K562 (cell line): ENCODE measurements at regions not wholly inside any gene's neighbourhood (a gene's known extent, or its start where the extent isn't known, plus 50 kb on each side); places are given as distances from the start of the nearest gene placed in this dataset.

Source experiments
- CREBBP ChIP-seq: IDR thresholded peaks from one replicate; pipeline ENCODE4 v1.6.1; 2012; ENCODE audit warnings: low read depth, mild to moderate bottlenecking, control low read depth, inconsistent platforms, low read length
- HNRNPLL ChIP-seq: fragments of 200-400 bp; formaldehyde crosslinking; IDR thresholded peaks from 2 replicates; pipeline ENCODE4 v1.6.1; 2017; ENCODE audit warnings: low read length, low read depth, mild to moderate bottlenecking; ENCODE audit not compliant: poor library complexity, severe bottlenecking
- ZFPM2 ChIP-seq: fragments of 250-450 bp; sonication (Bioruptor Pico); IDR thresholded peaks from 2 replicates; pipeline ENCODE4 v1.5.1; 2022; ENCODE audit warnings: mild to moderate bottlenecking

DNA sequence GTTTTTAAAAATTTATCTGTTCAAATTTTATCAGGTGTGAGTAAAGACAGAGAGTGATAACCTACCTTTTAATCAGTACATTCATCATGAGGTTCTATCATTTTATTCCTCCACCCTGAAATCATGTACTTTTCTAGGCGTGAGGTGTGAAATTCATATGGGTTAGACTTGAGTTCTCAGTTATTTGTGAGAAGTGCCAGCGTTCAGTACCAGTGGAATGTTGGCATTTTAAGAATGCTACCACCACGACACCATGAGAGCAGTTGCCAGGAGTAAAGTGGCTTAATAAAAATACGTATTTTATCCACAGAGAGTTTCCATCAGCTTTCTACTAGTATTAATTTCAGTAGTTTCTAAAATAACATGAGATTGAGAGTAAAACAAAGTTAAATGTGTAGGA is 104.1 kb upstream of the FERD3L start:
- no peak for TF ChIP-seq ZFPM2 (CRISPR knock-in tag)
- no peak for TF ChIP-seq CREBBP
- TF ChIP-seq HNRNPLL = no peak
